ENCODE measurements at regions not wholly inside any gene's neighbourhood (a gene's known extent, or its start where the extent isn't known, plus 50 kb on each side); places are given as distances from the start of the nearest gene placed in this dataset.

GRCh38 chr20:60381643-60382400 lies 423.6 kb downstream of the CDH26 start:
- no peak for DNase-seq

GRCh38 chr20:60389441-60389840 lies 431.2 kb downstream of the CDH26 start:
- no peak for DNase-seq

DNA sequence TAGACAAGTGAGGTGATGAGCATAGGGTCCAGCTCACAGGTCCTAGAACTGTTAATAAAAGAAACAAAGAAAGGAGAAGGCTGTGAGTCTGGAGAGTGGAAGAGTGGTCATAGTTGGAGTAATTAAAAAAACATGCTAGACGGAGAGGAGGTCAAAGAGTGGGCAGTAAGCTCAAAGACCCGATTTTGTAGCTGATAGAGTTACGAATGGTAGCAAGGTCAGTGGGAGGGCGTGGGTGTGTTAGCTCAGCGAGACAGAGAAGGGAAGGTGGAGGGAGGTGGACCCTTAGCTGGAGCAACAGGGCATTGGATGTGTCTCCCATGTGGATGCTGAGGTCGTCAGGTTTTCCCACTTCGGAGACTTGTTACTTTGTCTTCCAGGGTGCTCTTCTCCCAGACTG lies 431.7 kb downstream of the CDH26 start:
- DNase-seq = no peak

DNA sequence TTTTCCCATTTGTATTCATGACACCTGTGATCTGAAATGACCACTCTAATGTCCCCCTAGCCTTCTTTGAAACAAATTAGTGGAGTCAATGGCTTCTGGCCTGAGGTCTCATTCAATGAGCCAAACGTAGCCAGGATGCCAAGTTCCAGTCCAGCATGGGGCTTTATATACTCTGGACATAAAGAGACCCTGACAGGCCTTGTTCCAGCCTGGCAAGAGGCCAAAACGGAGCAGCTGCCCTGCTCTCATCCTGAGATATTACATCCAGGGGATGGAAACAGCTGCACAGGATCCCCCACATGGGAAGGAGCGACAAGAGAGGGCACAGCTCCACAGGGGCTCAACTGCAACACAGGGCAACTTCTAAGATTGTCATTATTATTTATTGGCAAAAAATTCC lies 437.8 kb downstream of the CDH26 start:
- no peak for DNase-seq

- no peak for DNase-seq
These were observed 442.3 kb downstream of the CDH26 start for GRCh38 chr20:60400567-60400966.

DNA sequence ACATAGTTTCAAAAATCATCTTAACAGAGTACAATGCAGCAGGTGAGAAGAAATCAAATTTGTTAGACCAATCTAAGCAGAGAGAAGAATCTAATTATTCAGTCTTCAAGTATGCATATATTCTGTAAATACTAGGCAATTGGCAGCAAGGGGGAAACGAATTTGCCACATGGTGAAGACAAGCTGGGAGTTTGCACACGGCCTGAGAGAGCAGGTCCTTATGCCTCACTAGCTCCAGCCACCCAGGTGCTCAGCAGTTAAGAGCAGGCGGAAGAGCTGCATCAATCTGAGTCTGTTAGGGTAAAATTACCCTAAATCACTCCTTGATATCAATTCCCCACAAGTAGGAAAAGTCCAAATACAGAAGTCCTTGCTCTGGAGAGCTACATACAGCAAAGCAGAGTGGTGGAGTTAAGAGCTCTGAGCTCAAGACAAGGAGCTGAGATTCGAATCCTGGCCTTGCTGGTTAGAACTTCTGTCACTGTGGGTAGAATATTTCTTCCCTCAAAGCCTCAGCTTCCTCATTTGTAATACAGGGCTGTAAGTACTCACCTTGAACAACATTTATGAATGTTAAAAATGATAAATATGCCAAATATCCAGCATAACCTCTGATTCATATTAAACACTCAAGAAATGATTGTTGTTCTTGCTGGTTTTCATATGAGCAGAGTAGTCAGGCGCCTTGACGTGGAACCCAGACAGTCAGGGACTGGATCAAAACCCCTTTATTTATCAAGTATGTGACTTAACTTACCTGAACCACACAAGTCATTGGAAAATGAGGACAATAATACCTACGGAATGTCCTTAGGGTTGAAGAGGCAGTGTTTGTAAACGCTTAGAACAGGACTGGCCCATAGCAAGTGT lies 444.2 kb downstream of the CDH26 start:
- DNase-seq = no peak

DNA sequence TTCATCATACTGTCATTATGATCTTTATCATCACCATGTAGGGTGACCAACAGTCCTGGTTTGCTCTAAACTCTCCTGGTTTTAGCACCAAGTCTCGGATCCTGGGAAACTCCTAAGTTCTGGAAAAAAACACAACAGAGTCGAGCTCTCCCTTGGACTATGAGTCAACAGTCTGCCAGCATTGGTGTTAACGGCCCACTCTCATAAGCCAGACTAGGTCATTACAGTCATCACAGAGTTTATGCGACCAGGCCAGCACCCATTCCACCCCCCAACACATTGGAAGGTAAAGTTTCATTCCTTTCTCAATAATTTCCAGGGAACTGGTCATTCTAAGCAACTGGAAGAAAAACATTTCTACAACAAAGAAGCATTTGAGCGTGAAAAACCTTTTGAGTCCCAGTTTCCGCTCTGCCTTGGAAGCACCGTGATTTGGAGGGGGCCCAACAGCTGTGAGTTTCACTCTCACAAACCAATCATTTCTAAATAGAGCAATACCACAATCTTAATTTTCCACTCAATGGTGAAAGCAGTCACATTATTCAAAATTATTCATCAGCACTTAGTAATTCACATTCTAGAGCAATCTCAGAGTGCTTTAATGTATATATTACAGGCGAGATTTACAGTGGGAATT lies 445.0 kb downstream of the CDH26 start:
- no peak for DNase-seq

- no peak for DNase-seq
These were observed 449.0 kb downstream of the CDH26 start for GRCh38 chr20:60407011-60407771.

- DNase-seq = no peak
These were observed 449.7 kb downstream of the CDH26 start for GRCh38 chr20:60407938-60408337.

- DNase-seq = no peak
These were observed 450.2 kb downstream of the CDH26 start for GRCh38 chr20:60408435-60408834.

DNA sequence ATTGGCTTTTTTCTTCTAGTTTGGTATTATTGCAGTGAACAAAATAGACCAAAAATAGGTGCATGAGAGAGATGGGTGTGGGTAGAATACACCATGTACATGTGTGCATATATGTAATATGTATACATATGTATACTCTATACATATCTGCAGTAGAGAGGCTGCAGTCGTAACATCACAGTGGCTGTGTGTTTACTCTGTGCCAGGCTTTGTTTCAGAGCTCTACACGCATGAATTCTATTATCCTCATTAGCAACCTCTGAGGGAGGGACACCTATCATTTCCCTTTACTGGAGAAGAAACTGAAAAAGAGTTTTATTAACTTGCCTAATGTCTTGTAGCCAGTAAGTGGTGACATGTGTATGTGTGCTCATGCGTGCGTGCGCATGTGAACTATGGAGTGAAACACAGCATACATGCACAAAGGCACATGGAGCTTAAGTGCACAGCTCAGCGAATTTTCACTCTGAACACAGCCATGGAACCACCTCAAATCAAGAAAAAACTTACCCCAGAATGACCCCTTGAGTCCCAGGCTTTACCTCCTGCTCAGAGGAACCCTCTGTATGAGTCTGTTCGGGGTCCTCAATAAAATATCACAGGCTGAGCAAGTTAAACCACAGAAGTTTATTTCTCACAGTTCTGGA lies 452.5 kb downstream of the CDH26 start:
- no peak for DNase-seq

- DNase-seq = no peak
These were observed 453.6 kb downstream of the CDH26 start for GRCh38 chr20:60411813-60412212.

- no peak for DNase-seq
These were observed 462.5 kb downstream of the CDH26 start for GRCh38 chr20:60420676-60421229.

DNA sequence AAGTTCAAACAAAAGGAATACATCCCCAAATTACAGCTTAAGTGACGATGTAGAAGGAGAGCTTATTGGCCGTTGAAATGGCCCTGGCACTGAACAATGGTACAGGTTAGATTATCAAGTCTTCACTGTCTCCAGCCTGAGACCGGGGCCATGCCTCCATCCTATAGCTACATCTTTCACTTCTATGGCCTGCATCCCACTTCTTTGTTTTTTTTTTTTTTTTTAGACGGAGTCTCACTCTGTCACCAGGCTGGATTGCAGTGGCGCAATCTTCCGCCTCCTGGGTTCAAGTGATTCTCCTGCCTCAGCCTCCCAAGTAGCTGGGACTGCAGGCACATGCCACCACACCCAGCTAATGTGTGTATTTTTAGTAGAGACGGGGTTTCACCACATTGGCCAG lies 464.6 kb downstream of the CDH26 start:
- no peak for DNase-seq

DNA sequence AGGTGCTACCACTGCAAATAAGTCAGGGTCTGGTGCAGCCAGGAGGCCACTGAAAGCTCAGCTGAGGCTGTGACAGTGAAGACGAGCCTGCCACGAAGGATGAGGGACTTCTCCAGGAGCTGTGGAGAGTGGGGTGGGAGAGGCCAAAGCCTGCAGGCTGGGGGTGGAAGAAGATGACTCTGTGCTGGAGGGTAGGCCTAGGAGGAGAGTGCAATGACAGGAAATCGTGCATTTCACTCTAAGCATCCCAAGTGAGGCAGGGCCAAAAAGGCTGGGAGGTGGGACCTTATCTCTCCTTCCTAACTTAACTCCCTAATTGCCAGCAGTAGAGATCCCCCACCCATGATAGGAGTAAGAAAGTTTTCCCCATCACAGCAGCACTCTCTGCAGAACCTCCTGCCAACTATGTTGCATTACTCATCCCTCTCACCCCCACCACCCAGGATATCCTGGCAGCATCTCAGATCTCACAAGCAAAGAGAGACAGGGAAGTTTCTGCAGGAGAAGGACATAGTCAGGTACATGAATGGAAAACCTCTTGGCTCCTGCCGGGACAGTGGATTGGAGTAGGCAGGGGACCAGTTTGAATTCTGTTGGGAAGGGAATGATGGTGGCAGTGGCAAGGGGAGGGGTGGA lies 466.2 kb downstream of the CDH26 start:
- no peak for DNase-seq

DNA sequence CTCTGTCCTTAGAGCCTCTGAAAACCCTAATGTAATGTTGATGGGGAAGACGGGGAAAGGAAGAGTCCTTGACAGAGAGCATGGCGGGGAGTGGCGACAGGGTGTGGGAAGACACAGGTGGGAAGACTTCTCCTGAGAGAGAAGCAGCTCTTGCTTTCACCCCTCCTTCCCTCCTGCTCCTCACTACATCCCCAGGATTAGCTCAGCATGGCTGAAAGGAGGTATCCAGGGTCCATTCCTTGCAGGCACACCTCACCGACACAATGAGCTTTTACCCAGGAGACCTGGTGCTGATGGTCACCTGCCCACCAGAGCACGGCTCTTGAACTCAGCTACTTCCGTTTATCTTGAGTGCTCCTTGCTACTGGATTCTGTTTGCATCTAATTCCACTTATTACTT lies 469.3 kb downstream of the CDH26 start:
- no peak for DNase-seq

- DNase-seq = no peak
These were observed 470.4 kb downstream of the CDH26 start for GRCh38 chr20:60428651-60429050.

DNA sequence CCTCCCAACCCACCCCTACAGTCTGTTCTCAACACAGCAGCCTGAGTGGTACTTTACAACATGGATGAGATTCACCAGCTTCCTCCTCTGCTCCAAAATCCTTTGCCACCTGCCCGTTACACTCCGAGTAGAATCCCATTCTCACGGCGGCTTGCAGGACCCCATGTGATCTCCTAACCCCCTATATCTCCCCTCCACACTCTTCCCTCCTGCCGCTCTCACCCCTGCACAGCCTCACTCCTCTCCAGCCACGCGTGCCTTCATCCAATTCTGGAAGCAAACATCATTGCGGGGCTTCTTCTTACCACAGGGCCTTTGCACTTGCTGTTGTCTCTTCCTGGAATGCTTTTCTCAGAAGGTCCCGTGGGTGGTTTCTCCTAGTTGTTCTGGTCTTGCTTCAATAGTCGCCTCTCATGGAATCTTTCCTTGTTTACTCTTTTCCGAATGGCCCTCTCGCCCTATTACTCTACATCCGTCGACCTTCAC lies 472.3 kb downstream of the CDH26 start:
- no peak for DNase-seq

DNA sequence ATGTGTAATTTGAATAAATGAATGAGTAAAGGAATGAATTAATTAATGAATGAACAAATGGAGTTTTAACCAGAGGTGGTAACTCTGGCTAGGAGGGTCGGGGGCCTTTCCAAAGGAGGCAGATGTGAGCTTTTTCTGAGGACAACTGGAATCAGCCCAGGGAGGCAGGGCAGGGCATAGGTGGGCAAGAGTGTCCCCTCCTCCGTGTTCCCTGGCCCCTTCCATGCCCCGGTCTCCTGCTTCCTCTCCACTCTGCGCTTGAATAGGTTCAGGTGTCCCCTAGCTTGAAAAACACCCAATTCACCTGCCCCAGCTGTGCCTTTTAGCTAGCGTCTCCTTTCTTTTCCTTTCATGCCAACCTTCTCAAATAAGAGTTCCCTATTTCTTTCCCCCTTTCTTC lies 473.1 kb downstream of the CDH26 start:
- DNase-seq = no peak

DNA sequence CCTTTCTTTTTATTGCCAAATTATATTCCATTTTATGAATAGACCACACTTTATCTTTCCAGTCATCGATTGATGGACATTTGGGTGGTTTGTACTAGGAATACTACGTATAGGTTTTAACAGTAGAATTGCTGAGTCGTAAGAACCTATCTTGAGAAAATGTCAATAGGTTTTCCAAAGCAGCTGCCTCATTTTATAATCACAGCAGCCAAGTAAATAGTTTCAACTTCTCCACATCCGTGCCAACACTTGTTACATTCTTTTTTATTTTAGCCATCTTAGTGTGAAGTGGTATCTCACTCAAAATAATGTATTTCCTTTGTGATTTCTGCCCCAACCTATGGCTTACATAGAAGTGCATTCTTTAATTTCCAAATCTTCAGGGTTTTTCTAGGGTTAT lies 479.2 kb downstream of the CDH26 start:
- DNase-seq = no peak
